AML-193 (cell line): ENCODE measurements at regions not wholly inside any gene's neighbourhood (a gene's known extent, or its start where the extent isn't known, plus 50 kb on each side); places are given as distances from the start of the nearest gene placed in this dataset.

Experiments
- DNase-seq, 2 experiments: peaks; one replicate each; lab custom pipeline; 2025; lab: John Stamatoyannopoulos, UW

DNA sequence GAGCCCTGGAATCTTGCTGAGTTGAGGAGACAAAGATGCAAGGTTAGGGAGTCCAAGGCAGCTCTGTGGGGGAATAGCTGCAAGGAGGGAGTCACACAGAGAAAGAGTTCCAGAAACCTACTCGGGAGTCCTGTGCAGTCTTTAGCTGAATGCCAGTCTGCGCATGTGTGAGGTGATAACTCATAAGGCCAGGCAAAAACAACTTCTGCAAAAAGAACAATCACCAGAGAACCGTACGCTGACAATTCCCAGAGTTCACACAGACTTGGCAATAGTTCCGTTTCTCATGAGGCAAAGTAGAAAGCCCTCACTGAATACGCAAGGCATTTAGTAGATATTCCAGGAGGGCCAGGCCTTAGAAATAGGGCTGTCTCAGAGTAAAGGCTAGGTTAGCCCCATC, 135.2 kb upstream of the TAB2 start:
- DNase-seq: no peak

GRCh38 chr6:149184523-149184922, 133.0 kb upstream of the TAB2 start:
- no peak for DNase-seq

DNA sequence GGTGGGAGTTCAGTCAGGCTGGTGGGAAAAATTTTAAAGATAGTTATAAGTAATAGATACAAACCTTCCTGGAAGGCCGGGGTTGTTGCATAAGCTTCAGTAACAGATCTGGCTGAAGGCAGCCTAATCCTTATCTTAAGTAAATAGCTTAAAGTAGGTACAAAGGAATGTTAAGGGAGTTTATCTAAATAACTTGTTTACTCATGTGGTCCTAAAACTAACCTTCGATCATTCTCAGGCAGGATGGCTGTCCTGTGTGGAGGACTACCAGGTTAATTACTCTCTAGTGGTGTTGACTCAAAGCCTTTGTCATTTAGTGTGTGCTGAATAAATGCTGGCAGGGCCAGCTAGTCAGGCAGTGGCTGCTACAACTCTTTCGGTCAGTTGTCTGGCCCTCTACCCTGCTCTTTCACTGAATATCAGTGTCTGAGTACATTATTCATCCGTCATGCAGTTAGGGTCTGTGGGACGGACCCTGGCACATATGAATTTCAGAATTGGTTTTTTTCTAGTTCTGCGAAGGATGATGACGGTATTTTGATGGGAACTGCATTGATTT, 131.6 kb upstream of the TAB2 start:
- no peak for DNase-seq

DNA sequence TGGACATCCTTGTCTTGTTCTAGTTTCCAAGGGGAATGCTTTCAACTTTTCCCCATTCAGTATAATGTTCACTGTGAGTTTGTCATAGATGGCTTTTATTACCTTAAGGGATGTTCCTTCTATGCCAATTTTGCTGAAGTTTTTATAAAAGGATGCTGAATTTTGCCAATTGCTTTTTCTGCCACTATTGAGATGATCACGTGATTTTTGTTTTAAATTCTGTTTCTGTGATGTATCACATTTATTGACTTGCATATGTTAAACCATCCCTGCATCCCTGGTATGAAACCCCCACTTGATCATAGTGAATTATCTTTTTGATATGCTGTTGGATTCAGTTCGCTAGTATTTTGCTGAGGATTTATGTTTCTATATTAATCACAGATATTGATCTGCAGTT, 130.6 kb upstream of the TAB2 start:
- no peak for DNase-seq

- DNase-seq: peak; percentile 55 to 69
Measured at GRCh38 chr6:149190224-149190831, 127.2 kb upstream of the TAB2 start.

GRCh38 chr6:149194820-149195558, 122.5 kb upstream of the TAB2 start:
- DNase-seq: no peak

DNA sequence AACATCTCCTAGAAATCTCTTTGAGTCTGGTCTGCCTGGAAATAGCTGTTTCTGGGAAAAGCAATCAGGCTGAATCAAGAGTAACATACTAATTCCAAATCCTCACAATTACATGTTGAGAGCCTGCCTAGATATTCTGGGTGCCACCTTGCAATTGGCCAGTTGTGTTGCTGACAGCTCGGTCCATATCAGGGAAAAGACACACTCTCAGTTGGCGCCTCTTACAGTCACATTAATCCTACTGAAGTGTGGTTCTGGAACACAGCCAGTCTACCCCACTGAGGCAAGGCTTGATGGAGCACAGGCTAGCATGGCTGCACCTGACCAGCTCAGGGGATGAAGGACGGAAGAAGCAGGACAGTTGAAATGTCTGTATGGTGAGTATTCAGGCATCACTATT, 121.4 kb upstream of the TAB2 start:
- no peak for DNase-seq

- no peak for DNase-seq
Measured at GRCh38 chr6:149197482-149197881, 120.0 kb upstream of the TAB2 start.

DNA sequence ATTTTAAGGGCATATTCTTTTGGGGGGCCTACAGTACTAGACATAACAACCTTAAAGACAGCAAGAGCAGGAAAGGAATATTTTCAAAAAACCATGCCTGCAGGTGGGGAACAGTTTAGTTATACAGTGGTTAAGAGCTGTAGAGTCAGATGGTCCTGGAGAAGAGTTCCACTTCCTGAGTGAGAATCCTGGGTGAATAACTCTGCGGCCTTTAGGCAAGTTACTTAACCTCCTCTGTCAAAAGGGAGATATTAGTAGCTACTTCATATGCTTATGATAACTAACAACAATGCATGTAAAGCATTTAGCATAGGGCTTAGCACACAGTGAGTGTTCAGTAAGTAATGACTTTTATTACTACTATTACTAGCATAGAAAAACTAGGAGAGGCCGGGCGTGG, 119.2 kb upstream of the TAB2 start:
- DNase-seq: no peak

DNA sequence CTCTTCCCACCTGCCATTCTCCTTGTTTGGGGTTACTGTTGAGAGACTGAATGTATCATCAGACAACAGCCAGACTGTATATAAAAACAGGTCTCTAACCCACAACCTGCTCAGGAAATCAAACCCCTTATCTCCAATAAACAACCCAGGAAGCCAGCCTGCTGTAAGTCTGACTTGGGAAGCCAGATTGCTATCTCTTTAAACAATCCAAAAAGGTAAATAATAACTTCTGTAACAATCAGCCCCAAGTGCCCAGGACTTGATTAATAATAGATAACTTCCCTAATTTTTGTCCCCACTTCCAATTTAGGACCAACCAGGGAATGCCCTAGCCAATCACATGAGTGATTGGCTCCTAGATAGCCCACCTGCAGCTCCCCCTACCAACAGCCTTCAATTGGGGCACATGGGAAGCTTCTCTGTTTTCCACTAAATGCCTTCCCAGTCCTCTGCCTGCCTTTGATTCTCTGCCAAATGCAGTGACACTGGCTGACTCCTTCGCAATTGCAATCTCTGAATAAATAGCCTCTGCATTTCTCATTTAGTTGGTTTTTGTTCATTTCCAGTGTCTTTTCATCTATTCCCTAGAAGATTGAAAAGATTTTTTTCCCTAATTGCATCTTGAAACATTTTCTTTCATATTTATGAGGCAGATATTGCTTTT, 117.1 kb upstream of the TAB2 start:
- no peak for DNase-seq

DNA sequence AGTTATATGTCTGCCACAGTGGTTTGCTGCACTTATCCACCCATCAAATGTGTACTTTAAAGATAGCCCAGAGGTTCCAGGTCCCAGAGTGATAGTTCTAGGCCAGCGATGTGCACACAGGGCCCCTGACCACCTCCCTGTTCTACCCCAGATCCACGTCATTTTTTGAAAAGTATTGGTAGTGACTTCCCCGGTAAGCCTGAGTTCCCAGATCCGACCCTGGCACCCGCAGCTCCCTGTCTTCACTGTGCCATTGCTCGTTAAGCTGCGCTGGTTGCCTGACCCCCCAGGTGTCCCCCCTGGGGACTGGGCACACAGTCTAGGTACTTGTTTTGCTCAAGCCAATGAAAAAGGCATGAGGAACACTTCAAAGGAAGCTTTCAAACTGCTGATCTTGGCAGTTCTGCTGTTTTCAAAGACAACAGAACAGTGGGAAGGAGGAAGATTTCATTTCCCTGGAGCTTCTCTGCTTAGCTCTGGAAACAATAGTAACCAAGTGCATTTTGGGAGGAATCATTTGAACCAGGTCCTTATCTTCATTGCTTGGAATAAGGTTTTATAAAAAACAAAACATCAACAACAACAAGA, 116.3 kb upstream of the TAB2 start:
- DNase-seq: no peak

- no peak for DNase-seq
Measured at GRCh38 chr6:149202100-149202499, 115.4 kb upstream of the TAB2 start.

- no peak for DNase-seq
Measured at GRCh38 chr6:149202952-149203351, 114.6 kb upstream of the TAB2 start.

GRCh38 chr6:149203509-149203908, 114.0 kb upstream of the TAB2 start:
- DNase-seq: no peak

DNA sequence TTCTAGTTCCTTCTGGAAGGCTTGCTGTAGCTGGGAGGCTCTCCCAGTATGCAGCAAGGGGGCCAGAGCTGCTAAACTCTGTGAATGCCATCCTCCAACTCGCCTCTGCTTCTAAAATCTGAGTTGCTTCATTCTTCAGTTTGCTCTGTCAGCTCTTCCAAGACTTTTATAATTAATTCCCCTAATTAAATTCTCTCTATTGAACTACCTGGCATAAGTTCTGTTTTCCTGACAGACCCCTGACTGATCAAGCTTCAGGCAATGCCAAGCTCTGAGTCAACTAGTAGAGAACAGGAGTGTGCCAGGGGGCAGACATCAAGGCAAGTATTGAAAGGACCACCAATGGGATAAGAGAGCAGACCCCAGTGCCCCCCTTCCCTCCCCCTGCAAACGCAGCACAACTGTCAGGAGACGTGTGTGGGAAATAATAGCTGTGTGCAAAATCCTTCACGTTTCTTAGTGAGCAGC, 109.3 kb upstream of the TAB2 start:
- no peak for DNase-seq

DNA sequence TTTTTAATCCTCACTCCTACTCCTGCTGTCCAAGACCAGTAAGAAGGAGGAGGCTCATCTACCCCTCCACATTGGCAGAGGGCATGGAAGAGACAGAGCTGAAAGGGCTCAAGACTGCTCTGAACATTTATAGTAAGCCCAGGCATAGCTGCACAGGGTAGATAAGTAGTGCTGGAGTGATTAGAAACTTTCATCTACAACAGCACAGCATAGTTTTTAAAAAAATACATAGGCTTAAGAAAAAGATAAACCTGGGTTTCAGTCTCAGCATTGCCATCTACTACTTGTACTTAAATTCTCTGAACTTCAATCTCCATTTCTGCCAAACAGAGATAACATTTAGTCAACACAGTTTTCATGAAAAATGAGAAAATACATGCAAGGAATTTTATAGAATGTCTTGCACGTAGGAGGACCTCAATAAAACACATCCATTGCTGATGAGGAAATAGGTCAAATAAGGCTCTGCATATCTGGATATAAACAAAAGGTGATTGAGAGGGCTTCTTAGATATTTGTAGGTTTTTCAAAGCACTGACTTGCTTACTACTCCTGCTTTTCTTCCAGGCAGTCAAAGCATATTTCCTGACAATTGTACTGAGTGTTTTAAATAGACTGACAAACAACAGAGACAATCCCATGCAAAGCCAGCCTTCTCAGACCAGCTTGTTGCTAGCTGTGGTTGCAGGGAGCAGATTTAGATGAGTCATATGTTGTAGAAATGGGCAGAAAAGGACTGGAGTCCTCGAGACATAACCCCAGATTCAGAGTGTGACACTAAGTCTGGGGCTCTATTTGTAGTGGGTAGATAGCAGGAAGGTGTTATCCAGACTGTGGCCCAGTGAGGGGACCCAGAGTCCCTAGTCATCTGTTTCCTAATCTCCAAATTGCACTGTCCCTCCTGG, 107.4 kb upstream of the TAB2 start:
- peak; percentile 30 to 50 for DNase-seq

DNA sequence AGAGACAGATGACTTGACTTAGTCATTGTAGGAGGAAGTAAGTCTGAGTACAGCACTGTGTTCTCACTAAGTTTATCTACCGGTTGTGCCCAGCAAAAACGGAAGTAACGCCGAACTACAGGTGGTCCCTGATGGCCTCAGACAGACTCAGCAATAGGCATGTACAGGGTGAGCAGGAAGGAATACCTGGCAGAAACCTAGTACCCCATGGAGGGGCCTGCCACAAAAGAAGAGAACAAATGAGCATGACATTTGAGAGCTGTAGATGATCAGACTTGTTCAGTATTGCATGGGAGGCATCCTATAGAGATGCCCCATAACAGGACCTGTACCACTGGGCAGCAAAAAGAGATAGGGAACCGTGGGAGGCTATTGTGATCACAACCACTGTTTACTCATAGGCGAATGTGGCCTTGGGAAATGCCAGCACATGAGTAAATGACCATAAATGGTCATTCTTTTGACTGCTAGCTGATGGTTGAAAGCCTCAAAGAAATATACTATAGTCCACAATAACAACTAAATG, 106.4 kb upstream of the TAB2 start:
- peak; percentile 80 to 84 for DNase-seq

DNA sequence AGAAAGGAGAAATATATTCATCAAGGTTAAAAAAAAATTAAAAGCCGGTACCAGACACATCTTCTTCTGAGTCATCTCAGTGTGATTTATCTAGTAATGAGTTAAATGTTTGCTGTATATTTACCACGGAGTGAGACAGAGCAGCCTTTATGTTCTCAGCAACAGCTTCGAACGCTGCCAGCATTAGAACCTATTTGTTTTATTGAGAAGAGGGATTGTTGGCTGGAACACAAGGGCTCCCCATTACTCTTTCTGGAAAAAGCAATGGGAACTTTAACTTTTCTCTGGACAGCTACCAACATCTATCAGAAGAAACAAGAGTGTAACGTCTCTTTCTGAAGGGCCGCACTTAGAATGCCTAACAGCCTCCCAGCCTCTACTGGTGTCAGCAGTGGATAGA, 105.3 kb upstream of the TAB2 start:
- no peak for DNase-seq

GRCh38 chr6:149212892-149213801, 104.4 kb upstream of the TAB2 start:
- DNase-seq: no peak

DNA sequence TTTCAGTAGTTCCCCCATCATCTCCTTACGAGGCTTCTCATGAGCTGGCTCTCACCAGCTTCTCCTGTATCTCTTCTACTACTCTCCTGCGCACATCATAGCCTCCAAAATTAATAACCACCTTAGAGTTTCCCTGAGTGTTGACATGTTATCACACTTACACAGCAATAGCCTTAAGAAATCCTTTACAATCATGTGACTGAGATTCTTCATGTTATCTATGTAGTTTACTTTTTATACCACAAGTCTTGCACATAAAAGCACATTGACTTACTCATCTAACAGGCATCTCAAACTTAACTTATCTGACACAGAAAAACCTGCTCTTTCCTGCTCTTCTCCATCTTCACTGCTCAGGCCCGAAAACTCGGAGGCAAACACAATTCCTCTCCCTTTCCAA, 103.7 kb upstream of the TAB2 start:
- DNase-seq: no peak
